HG03575 (cell line): ENCODE measurements at regions not wholly inside any gene's neighbourhood (a gene's known extent, or its start where the extent isn't known, plus 50 kb on each side); places are given as distances from the start of the nearest gene placed in this dataset.

ENCODE experiments used
- ATAC-seq: cut with Tn5 transposase; IDR thresholded peaks from one replicate; pipeline ENCODE4 v1.9.1; 2021; ENCODE audit not compliant: unreplicated experiment, insufficient number of reproducible peaks, low FRiP score; ENCODE audit errors: extremely low read depth

DNA sequence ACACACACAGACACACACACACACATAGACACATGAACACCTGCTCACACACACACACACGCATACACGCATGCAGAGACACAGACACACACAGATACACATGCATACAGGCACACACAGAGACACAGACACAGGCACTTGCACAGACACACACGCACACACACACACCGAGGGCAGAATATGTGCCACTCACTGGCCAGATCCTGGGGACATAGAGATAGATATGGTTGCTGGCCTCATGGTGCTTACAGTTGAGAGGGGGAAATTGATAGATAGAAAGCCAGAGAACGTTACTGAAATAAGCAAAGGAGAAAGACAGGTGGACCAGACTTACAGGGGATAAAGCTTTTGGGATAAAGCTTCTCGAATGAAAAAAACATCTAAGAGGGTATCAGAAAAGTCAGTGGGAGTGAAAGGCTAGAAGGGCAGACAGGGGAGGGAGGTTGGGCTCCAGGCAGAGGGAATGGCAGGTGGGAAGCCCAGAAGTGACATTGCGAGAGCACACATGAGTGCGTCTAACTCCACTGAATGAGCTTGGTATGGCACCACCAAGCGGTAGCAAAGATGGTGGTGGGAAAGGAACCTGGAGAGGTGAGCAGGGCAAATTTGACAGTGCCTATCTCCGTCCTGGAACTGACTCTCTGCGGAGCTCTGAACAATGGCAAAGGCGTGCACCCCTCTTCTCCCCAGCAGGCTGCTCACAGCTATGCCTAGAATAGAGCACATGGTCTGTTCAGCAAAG, 390.1 kb upstream of the TRIB2 start:
- no peak for ATAC-seq

DNA sequence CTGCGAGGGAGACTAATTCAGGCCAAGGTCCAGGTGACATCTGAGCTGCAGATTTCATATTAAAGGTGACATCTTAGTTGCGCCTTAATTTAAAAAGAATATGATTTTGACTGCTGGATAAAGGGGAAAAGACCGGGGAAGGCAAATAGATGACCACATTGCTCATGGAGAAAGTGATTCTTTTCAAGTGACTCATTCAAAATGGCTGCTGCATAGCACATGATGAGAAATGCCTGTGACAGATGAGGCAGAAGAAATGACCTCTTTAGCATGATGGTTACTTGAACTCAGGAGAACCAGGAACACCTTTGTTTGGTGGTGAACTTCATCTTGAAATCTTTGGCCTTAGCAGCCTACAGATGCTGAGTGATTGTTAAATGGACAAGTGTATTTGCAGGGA, 385.8 kb upstream of the TRIB2 start:
- no peak for ATAC-seq

GRCh38 chr2:12331698-12332097, 385.0 kb upstream of the TRIB2 start:
- ATAC-seq = no peak

DNA sequence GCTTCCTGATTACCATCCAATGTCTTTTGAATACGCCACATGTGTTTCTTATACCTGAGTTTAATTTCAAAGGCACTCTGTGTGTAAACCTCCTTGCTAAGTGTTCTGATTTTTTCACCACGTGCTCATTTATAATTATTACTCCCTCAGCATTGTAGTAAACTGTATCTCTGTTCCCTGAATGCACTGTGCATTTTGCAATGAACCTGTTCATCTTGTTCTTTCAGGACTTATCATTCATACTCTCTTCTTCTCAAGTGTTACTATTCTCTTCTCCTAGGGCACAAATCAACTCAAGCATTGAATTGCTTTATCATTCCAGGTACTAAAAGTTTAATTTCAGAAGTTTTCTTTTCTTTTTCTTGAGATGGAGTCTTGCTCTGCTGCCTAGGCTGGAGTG, 383.4 kb upstream of the TRIB2 start:
- no peak for ATAC-seq

DNA sequence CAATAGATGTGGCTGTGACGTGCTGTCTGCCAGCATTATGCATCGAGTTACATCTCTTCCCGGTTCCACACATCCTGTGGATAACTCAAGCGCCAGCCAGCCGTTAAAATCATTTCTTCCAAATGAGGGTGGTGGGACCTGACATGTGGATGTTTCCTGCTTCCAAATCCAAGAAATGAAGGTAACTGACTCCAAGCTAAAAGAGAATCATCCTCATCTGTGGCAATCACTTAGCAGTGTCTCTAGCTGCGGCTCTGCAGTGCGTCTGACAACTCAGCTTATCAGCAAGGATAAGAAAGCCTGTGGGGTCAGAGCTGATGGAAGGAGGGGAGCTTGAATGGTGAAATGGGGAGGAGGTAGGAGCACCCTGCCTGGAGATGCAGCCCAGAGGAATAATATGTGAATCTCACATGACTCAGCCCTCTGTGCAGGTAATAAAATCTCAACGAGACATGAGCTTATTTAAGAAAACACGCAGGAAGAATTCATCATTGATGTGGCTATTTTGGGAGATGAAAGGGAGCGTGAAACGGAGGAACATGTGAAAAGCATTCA, 382.2 kb upstream of the TRIB2 start:
- ATAC-seq = no peak

GRCh38 chr2:12335131-12335530, 381.6 kb upstream of the TRIB2 start:
- ATAC-seq = no peak

DNA sequence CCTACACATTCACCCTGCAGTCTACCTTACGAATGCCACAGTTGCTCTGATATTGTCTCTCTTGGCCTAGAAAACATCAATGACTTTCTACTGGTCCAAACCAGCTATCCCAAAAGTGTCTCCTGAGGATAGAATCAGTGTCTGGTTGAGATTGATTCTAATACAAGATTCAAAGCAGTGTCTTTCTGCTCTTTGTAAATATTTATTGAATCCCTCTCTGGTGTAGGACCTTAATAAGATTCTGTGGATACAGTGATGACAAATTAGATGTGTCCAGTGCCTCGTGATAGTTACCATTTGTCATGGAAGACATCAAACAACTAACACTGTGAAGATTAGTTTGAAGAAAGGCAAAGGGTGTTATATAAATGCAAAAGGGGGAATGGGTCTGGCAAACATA, 380.7 kb upstream of the TRIB2 start:
- ATAC-seq = no peak

DNA sequence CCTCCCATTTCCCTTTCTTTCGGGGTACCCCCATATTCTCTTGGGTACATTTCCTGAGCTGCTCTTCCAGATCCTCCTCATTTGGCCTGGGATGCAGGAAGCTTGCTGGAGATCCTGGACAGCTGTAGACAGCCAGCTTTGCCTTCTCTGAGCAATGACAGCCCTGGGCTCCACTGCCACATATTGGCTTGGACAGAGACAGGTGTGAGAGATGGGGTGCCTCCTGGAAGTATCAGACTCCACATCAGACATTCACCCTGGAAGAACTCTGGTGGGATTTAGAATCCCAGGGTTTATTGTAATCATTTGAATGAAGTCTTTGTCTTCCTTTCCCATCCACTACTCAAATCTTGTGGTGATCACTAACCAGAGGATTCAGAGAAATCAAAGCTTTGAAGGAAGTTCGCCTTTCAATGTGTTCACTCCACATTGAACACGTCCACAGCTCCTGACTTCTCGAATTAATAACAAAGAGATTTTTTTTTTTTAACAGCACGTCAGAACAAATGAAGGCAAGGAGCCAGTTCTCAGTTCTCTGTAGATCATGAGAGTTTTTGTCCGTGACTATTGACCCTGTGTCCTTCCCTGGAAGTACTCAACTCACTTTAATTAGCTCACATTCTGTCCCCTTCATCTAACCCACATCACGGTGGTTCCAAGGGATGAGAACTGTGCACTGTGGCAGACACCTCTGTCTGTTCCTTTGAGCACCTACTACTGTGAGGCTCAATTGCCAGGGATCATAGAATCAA, 377.6 kb upstream of the TRIB2 start:
- no peak for ATAC-seq

DNA sequence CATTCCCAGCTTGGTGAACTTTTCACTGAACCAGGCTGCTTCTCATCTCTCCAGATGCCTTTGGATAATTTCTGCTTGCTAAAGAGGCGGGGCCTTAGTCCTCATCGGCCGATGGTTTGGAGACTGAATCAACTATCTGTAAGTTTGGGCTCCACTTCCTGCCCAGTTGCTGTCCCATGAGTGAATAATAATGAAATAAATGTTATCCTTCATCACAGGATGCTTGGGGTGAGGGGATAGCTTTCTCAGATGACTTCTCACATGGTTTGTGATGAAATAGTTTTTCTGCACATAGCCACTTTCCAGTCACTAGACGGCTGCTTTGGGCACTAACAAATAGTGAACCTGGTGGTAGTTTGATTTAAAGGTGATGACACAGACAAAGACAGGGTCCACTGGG, 376.6 kb upstream of the TRIB2 start:
- no peak for ATAC-seq

DNA sequence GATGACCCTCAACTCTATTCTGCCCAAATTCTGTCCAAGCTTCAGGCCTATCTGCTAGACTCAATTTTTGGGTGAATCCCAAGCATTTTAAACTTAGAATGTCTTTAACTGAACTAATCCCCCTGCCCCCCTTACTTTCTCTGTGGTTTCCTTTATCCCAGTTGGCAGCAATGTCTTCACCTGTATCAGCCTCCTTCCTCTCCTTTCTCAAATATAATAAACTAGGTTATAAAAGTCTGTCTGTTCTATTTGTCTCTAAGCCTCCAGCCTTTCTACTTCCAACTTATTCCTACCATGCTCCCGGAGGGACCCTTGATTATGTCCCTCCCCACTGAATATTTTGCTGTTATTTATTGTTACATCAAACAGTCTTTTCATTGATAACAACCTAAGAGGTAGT, 375.5 kb upstream of the TRIB2 start:
- ATAC-seq = no peak

- no peak for ATAC-seq
Measured at GRCh38 chr2:12341920-12342319, 374.8 kb upstream of the TRIB2 start.

GRCh38 chr2:12343141-12343540, 373.6 kb upstream of the TRIB2 start:
- no peak for ATAC-seq

DNA sequence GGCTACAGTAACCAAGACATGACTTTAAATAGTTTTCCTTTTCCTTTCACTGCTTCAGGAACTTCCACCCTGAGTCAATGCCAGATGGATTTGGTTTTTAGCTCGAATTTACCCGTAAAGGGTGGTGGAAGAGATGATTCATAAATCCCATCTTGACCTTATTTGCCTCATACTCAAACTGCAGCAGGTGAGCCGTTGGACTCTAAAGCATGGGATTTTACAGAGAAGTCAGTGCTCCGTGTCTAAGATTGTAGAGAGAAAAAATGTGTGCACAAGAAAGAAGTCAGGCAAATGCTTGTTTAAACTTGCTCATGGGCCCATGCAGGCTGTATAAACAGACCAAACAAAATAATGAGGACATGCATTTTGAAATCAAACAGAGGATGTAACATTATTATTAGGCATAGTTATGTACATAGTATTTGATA, 369.7 kb upstream of the TRIB2 start:
- no peak for ATAC-seq

DNA sequence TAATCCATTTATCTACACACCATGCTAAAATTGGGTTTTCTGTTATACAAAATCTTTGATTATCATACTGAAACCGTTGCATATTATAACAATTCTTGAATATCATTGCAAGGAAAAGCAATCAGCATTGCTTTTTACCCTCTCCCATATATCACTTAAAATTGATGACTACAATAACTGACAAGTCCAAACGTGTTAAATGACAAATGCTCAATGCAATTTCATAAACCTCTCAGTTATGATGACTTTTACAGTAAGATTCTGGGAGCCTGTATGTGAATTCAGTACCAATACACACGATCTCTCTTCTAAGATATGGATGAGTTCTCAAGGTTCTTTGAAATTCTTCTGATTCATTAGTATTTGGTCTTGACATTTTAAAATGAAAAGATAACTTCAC, 368.5 kb upstream of the TRIB2 start:
- no peak for ATAC-seq

DNA sequence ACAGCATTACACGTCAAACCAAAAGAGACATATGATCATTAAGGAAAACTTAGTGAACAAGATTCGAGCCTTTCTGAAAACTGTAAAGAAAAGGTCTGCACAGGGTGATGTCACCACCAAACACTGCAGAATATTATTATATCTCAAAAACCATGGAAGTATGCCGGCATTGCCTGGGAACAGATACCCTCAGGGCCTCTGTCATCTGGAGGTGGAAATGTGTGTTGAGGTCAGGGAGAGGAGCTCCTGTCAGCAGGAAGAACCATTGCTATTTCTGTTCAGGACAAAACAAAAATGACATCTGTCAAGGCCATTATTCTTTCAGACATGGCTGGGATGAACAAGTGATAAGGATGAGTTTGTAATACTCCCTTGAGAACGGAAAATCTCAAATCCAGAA, 365.9 kb upstream of the TRIB2 start:
- no peak for ATAC-seq

GRCh38 chr2:12352889-12353288, 363.8 kb upstream of the TRIB2 start:
- ATAC-seq = no peak

DNA sequence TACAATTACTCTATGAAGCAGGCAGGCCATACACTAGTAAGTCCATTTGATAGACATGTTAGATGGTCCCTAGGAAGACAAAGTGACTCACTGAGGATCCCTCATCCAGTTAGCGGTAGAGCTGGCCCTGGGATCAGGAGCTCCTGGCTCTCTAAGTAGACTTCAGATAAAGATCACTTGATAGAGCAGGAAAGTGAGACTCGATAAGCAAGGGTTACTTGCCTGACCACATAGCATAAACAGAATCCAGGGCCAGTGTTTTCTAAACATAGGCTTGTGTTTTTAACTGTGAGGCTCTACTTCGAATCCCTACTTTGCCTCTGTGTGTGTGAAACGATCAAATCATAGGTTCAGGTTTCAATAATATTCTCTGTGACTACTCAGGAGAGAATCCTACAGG, 355.2 kb upstream of the TRIB2 start:
- no peak for ATAC-seq

GRCh38 chr2:12363138-12363537, 353.6 kb upstream of the TRIB2 start:
- ATAC-seq = no peak

- ATAC-seq = no peak
Measured at GRCh38 chr2:12363569-12363968, 353.2 kb upstream of the TRIB2 start.

DNA sequence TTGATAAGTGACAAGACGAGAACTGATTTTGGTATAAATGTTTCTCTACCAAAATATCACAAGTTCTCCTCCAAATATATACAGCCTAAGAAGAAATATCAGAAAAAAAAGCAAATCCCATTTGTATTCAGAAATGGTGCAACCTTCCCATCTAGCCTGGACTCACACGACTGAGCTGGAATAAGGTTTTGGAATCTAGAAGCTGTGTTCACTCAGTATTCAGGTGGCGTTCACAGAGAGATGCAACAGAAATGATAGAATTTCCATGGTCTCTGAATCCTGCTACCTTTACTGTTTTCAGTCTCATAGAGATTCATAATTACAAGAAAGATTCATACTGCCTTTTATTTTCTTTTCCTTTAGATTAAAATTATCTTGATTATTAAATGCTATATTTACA, 347.2 kb upstream of the TRIB2 start:
- no peak for ATAC-seq
